ENCODE measurements at regions not wholly inside any gene's neighbourhood (a gene's known extent, or its start where the extent isn't known, plus 50 kb on each side); places are given as distances from the start of the nearest gene placed in this dataset.

DNA sequence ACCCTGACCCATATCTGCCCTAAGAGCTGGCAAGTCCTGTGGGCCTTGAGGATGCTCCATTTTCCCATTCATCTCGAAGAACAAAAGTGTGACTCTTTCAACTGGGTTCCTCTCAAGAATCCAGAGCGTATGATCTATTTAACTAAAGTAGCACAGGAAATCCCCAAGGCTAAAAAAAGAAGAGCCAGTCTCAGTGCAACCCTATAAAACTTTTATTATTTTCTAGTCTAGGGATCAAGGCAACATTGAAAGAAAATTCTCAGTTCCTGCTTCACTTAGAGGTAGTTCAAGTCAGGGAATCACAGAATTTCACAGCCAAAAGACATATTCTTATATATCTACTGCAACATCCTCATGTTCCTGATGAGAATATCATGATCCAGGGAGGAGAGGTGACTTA is 51.6 kb upstream of the GRM7 start:
- TF ChIP-seq, protein P1, sequence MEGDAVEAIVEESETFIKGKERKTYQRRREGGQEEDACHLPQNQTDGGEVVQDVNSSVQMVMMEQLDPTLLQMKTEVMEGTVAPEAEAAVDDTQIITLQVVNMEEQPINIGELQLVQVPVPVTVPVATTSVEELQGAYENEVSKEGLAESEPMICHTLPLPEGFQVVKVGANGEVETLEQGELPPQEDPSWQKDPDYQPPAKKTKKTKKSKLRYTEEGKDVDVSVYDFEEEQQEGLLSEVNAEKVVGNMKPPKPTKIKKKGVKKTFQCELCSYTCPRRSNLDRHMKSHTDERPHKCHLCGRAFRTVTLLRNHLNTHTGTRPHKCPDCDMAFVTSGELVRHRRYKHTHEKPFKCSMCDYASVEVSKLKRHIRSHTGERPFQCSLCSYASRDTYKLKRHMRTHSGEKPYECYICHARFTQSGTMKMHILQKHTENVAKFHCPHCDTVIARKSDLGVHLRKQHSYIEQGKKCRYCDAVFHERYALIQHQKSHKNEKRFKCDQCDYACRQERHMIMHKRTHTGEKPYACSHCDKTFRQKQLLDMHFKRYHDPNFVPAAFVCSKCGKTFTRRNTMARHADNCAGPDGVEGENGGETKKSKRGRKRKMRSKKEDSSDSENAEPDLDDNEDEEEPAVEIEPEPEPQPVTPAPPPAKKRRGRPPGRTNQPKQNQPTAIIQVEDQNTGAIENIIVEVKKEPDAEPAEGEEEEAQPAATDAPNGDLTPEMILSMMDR (conservative IDR thresholded peaks at IDR 0.05), result no peak
- no peak for TF ChIP-seq ZFX (IDR thresholded peaks at IDR 0.05)
